SK-N-SH (cell line): ENCODE measurements at regions not wholly inside any gene's neighbourhood (a gene's known extent, or its start where the extent isn't known, plus 50 kb on each side); places are given as distances from the start of the nearest gene placed in this dataset.

Experiments
- CTCF ChIA-PET: fragments of 300-600, 350-600 bp; formaldehyde crosslinking; extraction: SDS; loops from one replicate; lab custom pipeline; 2021; lab: Yijun Ruan, JAX
- POLR2A ChIA-PET: fragments of 350-600 bp; sonication (Branson Sonifier 250); formaldehyde crosslinking; extraction: SDS; loops from one replicate; lab custom pipeline; 2020; ENCODE audit warnings: antibody characterized with exemption, inconsistent platforms; lab: Yijun Ruan, JAX
- DNase-seq: peaks from one replicate; pipeline ENCODE4 v3.0.0; 2012
- H2AFZ ChIP-seq: fragments of 200-600 bp; sonication (generic); 2 replicates; pipeline ENCODE4 v1.8.1; 2016; ENCODE audit warnings: antibody characterized with exemption, mild to moderate bottlenecking, low read depth
- H3F3A ChIP-seq: fragments of 200-600 bp; sonication (generic); replicated peaks from 2 replicates; pipeline ENCODE3; 2016; ENCODE audit warnings: antibody characterized with exemption, mild to moderate bottlenecking; ENCODE audit not compliant: insufficient read depth
- H3K27ac ChIP-seq, 2 experiments: fragments of 200-500 bp in 1 of 2; fragments of 200-600 bp in 1 of 2; sonication (Bioruptor generic) in 1 of 2; sonication (generic), shearing (Covaris generic) in 1 of 2; 2 replicates each; pipeline versions ENCODE4 v1.5.1 to v1.6.1; 2014 to 2016; ENCODE audit warnings: low read depth in 2 of 2, inconsistent platforms in 1 of 2, low read length in 1 of 2, mild to moderate bottlenecking in 1 of 2, mixed read lengths in 1 of 2
- H3K27me3 ChIP-seq: fragments of 200-600 bp; sonication (generic), shearing (Covaris generic); 2 replicates; pipeline ENCODE4 v1.6.1; 2016; ENCODE audit warnings: mixed run types; ENCODE audit not compliant: insufficient read depth
- H3K36me3 ChIP-seq, 2 experiments: fragments of 200-500 bp in 1 of 2; fragments of 200-600 bp in 1 of 2; sonication (Bioruptor generic) in 1 of 2; sonication (generic) in 1 of 2; replicated peaks in 1 of 2; 2 replicates each; pipeline versions ENCODE3 to v1.5.1; 2014 to 2016; ENCODE audit warnings: low read length in 1 of 2, mild to moderate bottlenecking in 1 of 2; ENCODE audit not compliant: insufficient read depth in 2 of 2, control insufficient read depth in 1 of 2
- H3K4me1 ChIP-seq, 2 experiments: fragments of 200-500 bp in 1 of 2; fragments of 200-600 bp in 1 of 2; sonication (Bioruptor generic) in 1 of 2; sonication (generic), shearing (Covaris generic) in 1 of 2; 2 replicates each; pipeline versions ENCODE4 v1.5.1 to v1.6.1; 2014 to 2016; ENCODE audit warnings: low read depth in 1 of 2, low read length in 1 of 2, mixed run types in 1 of 2; ENCODE audit not compliant: insufficient read depth in 2 of 2, control insufficient read depth in 1 of 2
- H3K4me2 ChIP-seq: fragments of 200-600 bp; sonication (generic), shearing (Covaris generic); 2 replicates; pipeline ENCODE4 v1.6.1; 2017; ENCODE audit warnings: mixed run types
- H3K4me3 ChIP-seq, 2 experiments: fragments of 200-500 bp in 1 of 2; fragments of 200-600 bp in 1 of 2; sonication (Bioruptor generic) in 1 of 2; sonication (generic), shearing (Covaris generic) in 1 of 2; 2 replicates each; pipeline versions ENCODE4 v1.5.1 to v1.8.1; 2014 to 2016; ENCODE audit warnings: low read depth in 2 of 2, inconsistent platforms in 1 of 2, low read length in 1 of 2, mild to moderate bottlenecking in 1 of 2, mixed read lengths in 1 of 2, moderate library complexity in 1 of 2
- H3K79me2 ChIP-seq: fragments of 200-600 bp; sonication (generic); 2 replicates; pipeline ENCODE4 v1.8.1; 2017; ENCODE audit warnings: mild to moderate bottlenecking; ENCODE audit not compliant: insufficient read depth
- H3K9ac ChIP-seq: fragments of 200-600 bp; sonication (generic); 2 replicates; pipeline ENCODE4 v1.6.1; 2017; ENCODE audit warnings: mixed run types
- H3K9me2 ChIP-seq: fragments of 200-600 bp; sonication (generic); 2 replicates; pipeline ENCODE4 v1.6.1; 2017; ENCODE audit warnings: mixed run types
- H3K9me3 ChIP-seq: fragments of 200-600 bp; sonication (generic); 2 replicates; pipeline ENCODE4 v1.6.1; 2017; ENCODE audit warnings: mixed run types, mild to moderate bottlenecking, moderate library complexity
- H4K20me1 ChIP-seq: fragments of 200-600 bp; sonication (generic); 2 replicates; pipeline ENCODE4 v1.6.1; 2017; ENCODE audit warnings: mild to moderate bottlenecking, mixed run types; ENCODE audit not compliant: insufficient read depth
- EP300 ChIP-seq, 2 experiments: IDR thresholded peaks; 2 replicates each; pipeline versions ENCODE4 v1.4.0 to v1.6.1; 2012; ENCODE audit warnings: borderline replicate concordance in 1 of 2, low read depth in 1 of 2, low read length in 1 of 2
- EZH2phosphoT487 ChIP-seq: fragments of 200-600 bp; sonication (generic); IDR thresholded peaks from 2 replicates; pipeline ENCODE4 v1.6.1; 2017; ENCODE audit warnings: low read depth, mixed run types, mild to moderate bottlenecking, antibody characterized with exemption, moderate library complexity, borderline replicate concordance
- FOXJ3 ChIP-seq: sonication (generic); formaldehyde crosslinking; IDR thresholded peaks from 2 replicates; pipeline ENCODE4 v1.5.1; 2020; ENCODE audit warnings: mild to moderate bottlenecking, missing genetic modification reagents
- FOXM1 ChIP-seq: IDR thresholded peaks from 2 replicates; pipeline ENCODE4 v1.4.0; 2012; ENCODE audit warnings: low read depth, mild to moderate bottlenecking
- GATA2 ChIP-seq: sonication (generic); formaldehyde crosslinking; IDR thresholded peaks from 2 replicates; pipeline ENCODE4 v1.5.0; 2020; ENCODE audit warnings: mild to moderate bottlenecking, missing genetic modification reagents
- MEF2A ChIP-seq: IDR thresholded peaks from 2 replicates; pipeline ENCODE4 v1.4.0; 2012; ENCODE audit warnings: low read depth, borderline replicate concordance
- NRF1 ChIP-seq: IDR thresholded peaks from 2 replicates; pipeline ENCODE4 v1.6.1; 2012; ENCODE audit warnings: low read depth, mild to moderate bottlenecking, low read length
- POLR2AphosphoS5 ChIP-seq: IDR thresholded peaks from 2 replicates; pipeline ENCODE4 v1.6.1; 2012; ENCODE audit warnings: low read depth, low read length
- RAD21 ChIP-seq: IDR thresholded peaks from 2 replicates; pipeline ENCODE4 v1.6.1; 2012; ENCODE audit warnings: mild to moderate bottlenecking, low read length
- RCOR1 ChIP-seq: fragments of 150-350 bp; IDR thresholded peaks from 2 replicates; pipeline ENCODE4 v1.6.1; 2017; ENCODE audit warnings: antibody characterized with exemption, low read length
- RFX5 ChIP-seq: IDR thresholded peaks from 2 replicates; pipeline ENCODE4 v1.6.1; 2012; ENCODE audit warnings: mild to moderate bottlenecking, improper control_type of control experiment, low read length
- SIN3A ChIP-seq: IDR thresholded peaks from 2 replicates; pipeline ENCODE4 v1.6.1; 2012; ENCODE audit warnings: low read depth, mild to moderate bottlenecking, low read length, moderate library complexity, borderline replicate concordance
- SMC3 ChIP-seq: IDR thresholded peaks from 2 replicates; pipeline ENCODE4 v1.6.1; 2012; ENCODE audit warnings: low read depth, low read length, improper control_type of control experiment
- TCF12 ChIP-seq: IDR thresholded peaks from 2 replicates; pipeline ENCODE4 v1.4.0; 2012
- TEAD4 ChIP-seq: IDR thresholded peaks from 2 replicates; pipeline ENCODE4 v1.4.0; 2012; ENCODE audit warnings: mild to moderate bottlenecking, borderline replicate concordance; ENCODE audit not compliant: insufficient read depth
- YY1 ChIP-seq: IDR thresholded peaks from 2 replicates; pipeline ENCODE4 v1.4.0; 2012; ENCODE audit warnings: low read depth, mild to moderate bottlenecking
- WGBS: methylation state at CpG from one replicate; pipeline ENCODE4 v1.1.6; 2017; ENCODE audit warnings: low lambda C conversion rate; 5-methylcytosine and 5-hydroxymethylcytosine counted together
- TF ChIP-seq, protein P1 (sequence below): IDR thresholded peaks from 2 replicates; pipeline ENCODE4 v1.6.1; 2012; ENCODE audit warnings: mild to moderate bottlenecking, low read depth, low read length, moderate library complexity
- TF ChIP-seq, protein P2 (sequence below): IDR thresholded peaks from 2 replicates; pipeline ENCODE4 v1.4.0; 2012; ENCODE audit warnings: low read depth
- TF ChIP-seq, protein P3 (sequence below): IDR thresholded peaks from 2 replicates; pipeline ENCODE4 v1.4.0; 2012; ENCODE audit warnings: low read depth, borderline replicate concordance
- TF ChIP-seq, protein P4 (sequence below): fragments of 150-350 bp; IDR thresholded peaks from 2 replicates; pipeline ENCODE4 v1.6.1; 2016; ENCODE audit warnings: mild to moderate bottlenecking, low read depth, low read length

DNA sequence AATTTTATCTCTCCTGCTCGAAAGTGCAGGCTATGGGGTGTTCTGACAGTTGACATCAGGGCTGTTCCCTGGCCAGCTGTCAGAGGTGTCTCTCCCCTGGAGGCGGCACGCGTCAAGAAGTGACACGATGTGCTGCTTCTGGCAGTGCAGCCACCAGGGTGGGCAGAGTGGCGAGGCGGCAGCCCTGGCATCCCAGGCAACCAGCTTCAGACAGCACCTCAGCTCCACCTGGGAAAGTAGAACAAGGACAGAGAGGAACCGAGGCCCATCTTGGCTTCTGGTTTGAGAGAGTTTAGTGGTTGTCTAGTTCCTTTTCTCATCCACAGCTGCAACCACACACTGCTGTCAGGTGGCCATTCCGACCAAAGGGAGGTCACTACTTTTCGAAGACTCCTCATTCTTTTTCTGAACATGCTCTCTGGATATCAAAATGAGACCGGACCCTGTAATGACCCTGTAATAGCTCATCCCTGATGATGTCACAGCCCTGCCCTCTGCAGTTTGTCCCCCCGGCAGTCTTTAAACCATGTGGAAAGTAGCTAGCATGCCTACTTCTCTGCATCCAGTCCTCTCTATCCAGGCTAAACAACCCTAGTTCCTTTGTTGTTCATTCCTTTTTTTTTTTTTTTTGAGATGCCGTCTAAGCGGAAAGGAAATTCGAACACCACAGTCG is 381.0 kb upstream of the NRP1 start:
- ChIA-PET POLR2A (no interaction called here), CTCF (interaction anchor here (1.1 to 1.2 kb wide), 2 partner anchors 10 to 599 kb away, joined by 4 read pairs; no protein-coding TSS in a partner anchor)
- Histone ChIP-seq H3K4me2 (no peak overlapping the region), H3F3A (no peaks in the 10 kb centered on the region), H3K27me3 (no peaks in the 10 kb centered on the region), H3K36me3 (no peaks in the 10 kb centered on the region), H3K4me3 (no peak overlapping the region), H3K9me3 (no peaks in the 10 kb centered on the region), H4K20me1 (no peaks in the 10 kb centered on the region), H2AFZ (no peak overlapping the region), H3K9ac (no peak overlapping the region), H3K27ac (no peak overlapping the region), H3K4me1 (peaks cover 0 to 4% of the 10 kb centered on the region in 2 experiments; a peak in 1 of 4 replicates), H3K9me2 (no peaks in the 10 kb centered on the region), H3K79me2 (no peaks in the 10 kb centered on the region)
- no peak for DNase-seq
- 89% methylated on average over 12 of the region's 16 CpGs for WGBS
- TF ChIP-seq, protein P1, sequence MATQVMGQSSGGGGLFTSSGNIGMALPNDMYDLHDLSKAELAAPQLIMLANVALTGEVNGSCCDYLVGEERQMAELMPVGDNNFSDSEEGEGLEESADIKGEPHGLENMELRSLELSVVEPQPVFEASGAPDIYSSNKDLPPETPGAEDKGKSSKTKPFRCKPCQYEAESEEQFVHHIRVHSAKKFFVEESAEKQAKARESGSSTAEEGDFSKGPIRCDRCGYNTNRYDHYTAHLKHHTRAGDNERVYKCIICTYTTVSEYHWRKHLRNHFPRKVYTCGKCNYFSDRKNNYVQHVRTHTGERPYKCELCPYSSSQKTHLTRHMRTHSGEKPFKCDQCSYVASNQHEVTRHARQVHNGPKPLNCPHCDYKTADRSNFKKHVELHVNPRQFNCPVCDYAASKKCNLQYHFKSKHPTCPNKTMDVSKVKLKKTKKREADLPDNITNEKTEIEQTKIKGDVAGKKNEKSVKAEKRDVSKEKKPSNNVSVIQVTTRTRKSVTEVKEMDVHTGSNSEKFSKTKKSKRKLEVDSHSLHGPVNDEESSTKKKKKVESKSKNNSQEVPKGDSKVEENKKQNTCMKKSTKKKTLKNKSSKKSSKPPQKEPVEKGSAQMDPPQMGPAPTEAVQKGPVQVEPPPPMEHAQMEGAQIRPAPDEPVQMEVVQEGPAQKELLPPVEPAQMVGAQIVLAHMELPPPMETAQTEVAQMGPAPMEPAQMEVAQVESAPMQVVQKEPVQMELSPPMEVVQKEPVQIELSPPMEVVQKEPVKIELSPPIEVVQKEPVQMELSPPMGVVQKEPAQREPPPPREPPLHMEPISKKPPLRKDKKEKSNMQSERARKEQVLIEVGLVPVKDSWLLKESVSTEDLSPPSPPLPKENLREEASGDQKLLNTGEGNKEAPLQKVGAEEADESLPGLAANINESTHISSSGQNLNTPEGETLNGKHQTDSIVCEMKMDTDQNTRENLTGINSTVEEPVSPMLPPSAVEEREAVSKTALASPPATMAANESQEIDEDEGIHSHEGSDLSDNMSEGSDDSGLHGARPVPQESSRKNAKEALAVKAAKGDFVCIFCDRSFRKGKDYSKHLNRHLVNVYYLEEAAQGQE = no peak
- TF ChIP-seq GATA2 (no peak), YY1 (no peak), TCF12 (no peak), FOXM1 (no peak), NRF1 (no peak), RAD21 (no peak), EP300 (IDR thresholded peaks at IDR 0.05; ENCODE audit: borderline replicate concordance in 1 of 2, low read depth in 1 of 2, low read length in 1 of 2) (no peak), FOXJ3 (CRISPR knock-in tag) (no peak)

DNA sequence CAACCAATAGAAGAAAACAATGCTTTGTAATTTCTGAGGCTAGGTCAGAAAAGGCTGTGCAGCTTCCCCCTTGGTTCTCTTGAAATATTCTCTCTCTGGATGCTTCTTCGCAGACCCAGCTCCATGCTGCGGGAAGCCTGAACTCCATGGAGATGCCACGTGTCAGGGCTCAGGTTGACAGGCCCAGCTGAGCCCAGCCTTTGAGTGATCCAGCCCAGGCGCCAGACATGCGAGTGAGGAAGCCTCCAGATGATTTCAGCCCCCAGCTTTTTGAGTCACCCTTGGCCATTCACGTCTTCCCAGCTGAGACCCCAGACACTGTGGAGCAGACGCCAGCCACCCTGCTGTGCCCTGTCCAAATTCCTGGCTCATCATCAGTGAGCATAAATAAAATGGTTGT is 378.4 kb upstream of the NRP1 start:
- H3K9me3 ChIP-seq = no peaks in the 10 kb centered on the region
- no peaks in the 10 kb centered on the region for H4K20me1 ChIP-seq
- H3K27ac ChIP-seq = no peak overlapping the region
- no peaks in the 10 kb centered on the region for H3F3A ChIP-seq
- CTCF ChIA-PET = no interaction called here
- H3K79me2 ChIP-seq = no peaks in the 10 kb centered on the region
- DNase-seq = no peak
- no peak overlapping the region for H3K4me3 ChIP-seq
- H3K9me2 ChIP-seq = no peaks in the 10 kb centered on the region
- no peak overlapping the region for H3K4me2 ChIP-seq
- no peaks in the 10 kb centered on the region for H3K36me3 ChIP-seq
- no peak overlapping the region for H2AFZ ChIP-seq
- WGBS = 72% methylated on average over 7 of the region's 7 CpGs
- no peak overlapping the region for H3K9ac ChIP-seq
- POLR2A ChIA-PET = no interaction called here
- H3K4me1 ChIP-seq = peaks cover 0 to 4% of the 10 kb centered on the region in 2 experiments; a peak in 1 of 4 replicates
- no peaks in the 10 kb centered on the region for H3K27me3 ChIP-seq
- TF ChIP-seq MEF2A (no peak), SIN3A (no peak), YY1 (no peak), RCOR1 (no peak), SMC3 (no peak), POLR2AphosphoS5 (no peak), GATA2 (no peak), EZH2phosphoT487 (no peak), TEAD4 (no peak), RFX5 (no peak)
- TF ChIP-seq, protein P2, sequence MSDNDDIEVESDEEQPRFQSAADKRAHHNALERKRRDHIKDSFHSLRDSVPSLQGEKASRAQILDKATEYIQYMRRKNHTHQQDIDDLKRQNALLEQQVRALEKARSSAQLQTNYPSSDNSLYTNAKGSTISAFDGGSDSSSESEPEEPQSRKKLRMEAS = no peak
- TF ChIP-seq, protein P3, sequence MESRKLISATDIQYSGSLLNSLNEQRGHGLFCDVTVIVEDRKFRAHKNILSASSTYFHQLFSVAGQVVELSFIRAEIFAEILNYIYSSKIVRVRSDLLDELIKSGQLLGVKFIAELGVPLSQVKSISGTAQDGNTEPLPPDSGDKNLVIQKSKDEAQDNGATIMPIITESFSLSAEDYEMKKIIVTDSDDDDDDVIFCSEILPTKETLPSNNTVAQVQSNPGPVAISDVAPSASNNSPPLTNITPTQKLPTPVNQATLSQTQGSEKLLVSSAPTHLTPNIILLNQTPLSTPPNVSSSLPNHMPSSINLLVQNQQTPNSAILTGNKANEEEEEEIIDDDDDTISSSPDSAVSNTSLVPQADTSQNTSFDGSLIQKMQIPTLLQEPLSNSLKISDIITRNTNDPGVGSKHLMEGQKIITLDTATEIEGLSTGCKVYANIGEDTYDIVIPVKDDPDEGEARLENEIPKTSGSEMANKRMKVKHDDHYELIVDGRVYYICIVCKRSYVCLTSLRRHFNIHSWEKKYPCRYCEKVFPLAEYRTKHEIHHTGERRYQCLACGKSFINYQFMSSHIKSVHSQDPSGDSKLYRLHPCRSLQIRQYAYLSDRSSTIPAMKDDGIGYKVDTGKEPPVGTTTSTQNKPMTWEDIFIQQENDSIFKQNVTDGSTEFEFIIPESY = no peak
- TF ChIP-seq, protein P4, sequence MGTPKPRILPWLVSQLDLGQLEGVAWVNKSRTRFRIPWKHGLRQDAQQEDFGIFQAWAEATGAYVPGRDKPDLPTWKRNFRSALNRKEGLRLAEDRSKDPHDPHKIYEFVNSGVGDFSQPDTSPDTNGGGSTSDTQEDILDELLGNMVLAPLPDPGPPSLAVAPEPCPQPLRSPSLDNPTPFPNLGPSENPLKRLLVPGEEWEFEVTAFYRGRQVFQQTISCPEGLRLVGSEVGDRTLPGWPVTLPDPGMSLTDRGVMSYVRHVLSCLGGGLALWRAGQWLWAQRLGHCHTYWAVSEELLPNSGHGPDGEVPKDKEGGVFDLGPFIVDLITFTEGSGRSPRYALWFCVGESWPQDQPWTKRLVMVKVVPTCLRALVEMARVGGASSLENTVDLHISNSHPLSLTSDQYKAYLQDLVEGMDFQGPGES = no peak
